ENCODE measurements at regions not wholly inside any gene's neighbourhood (a gene's known extent, or its start where the extent isn't known, plus 50 kb on each side); places are given as distances from the start of the nearest gene placed in this dataset.

- DNase-seq = peak; percentile 87
Observed at GRCh38 chr4:81650606-81651242, 179.0 kb upstream of the RASGEF1B start.

GRCh38 chr4:81648576-81649275, 177.0 kb upstream of the RASGEF1B start:
- DNase-seq = no peak

- DNase-seq = no peak
Observed at GRCh38 chr4:81647388-81647787, 175.7 kb upstream of the RASGEF1B start.

- no peak for DNase-seq
Observed at GRCh38 chr4:81642543-81642942, 170.8 kb upstream of the RASGEF1B start.

- no peak for DNase-seq
Observed at GRCh38 chr4:81639248-81639647, 167.5 kb upstream of the RASGEF1B start.

- DNase-seq = no peak
Observed at GRCh38 chr4:81638698-81639097, 167.0 kb upstream of the RASGEF1B start.

- DNase-seq = peak; percentile 25
Observed at GRCh38 chr4:81635739-81636138, 164.0 kb upstream of the RASGEF1B start.

GRCh38 chr4:81634766-81635549, 163.3 kb upstream of the RASGEF1B start:
- peak; percentile 89 for DNase-seq

GRCh38 chr4:81634165-81634564, 162.5 kb upstream of the RASGEF1B start:
- DNase-seq = no peak

- DNase-seq = no peak
Observed at GRCh38 chr4:81632581-81633299, 161.0 kb upstream of the RASGEF1B start.

GRCh38 chr4:81631958-81632441, 160.3 kb upstream of the RASGEF1B start:
- peak; percentile 10 for DNase-seq

- no peak for DNase-seq
Observed at GRCh38 chr4:81629366-81629765, 157.7 kb upstream of the RASGEF1B start.

GRCh38 chr4:81628489-81628888, 156.8 kb upstream of the RASGEF1B start:
- DNase-seq = no peak

- no peak for DNase-seq
Observed at GRCh38 chr4:81627590-81627989, 155.9 kb upstream of the RASGEF1B start.

GRCh38 chr4:81626851-81627250, 155.1 kb upstream of the RASGEF1B start:
- DNase-seq = no peak

- peak; percentile 33 for DNase-seq
Observed at GRCh38 chr4:81625422-81626417, 154.0 kb upstream of the RASGEF1B start.

- DNase-seq = no peak
Observed at GRCh38 chr4:81623434-81623833, 151.7 kb upstream of the RASGEF1B start.

GRCh38 chr4:81622474-81623184, 150.9 kb upstream of the RASGEF1B start:
- no peak for DNase-seq

- DNase-seq = no peak
Observed at GRCh38 chr4:81622028-81622427, 150.3 kb upstream of the RASGEF1B start.

GRCh38 chr4:81621490-81621889, 149.8 kb upstream of the RASGEF1B start:
- no peak for DNase-seq

- DNase-seq = no peak
Observed at GRCh38 chr4:81620442-81620841, 148.7 kb upstream of the RASGEF1B start.

All from DMS153 (cell line).